DOHH2 (cell line): ENCODE measurements at regions not wholly inside any gene's neighbourhood (a gene's known extent, or its start where the extent isn't known, plus 50 kb on each side); places are given as distances from the start of the nearest gene placed in this dataset.

Source experiments
- EZH2phosphoT487 ChIP-seq: fragments of 200-600 bp; sonication (generic); IDR thresholded peaks from 2 replicates; pipeline ENCODE4 v1.6.1; 2017; ENCODE audit warnings: borderline replicate concordance, mild to moderate bottlenecking, antibody characterized with exemption, low read length, moderate library complexity, mixed read lengths
- TF ChIP-seq, protein P1 (sequence below): fragments of 200-600 bp; sonication (generic); IDR thresholded peaks from one replicate; pipeline ENCODE4 v1.5.1; 2014; ENCODE audit warnings: antibody characterized with exemption, mild to moderate bottlenecking, low read depth, low read length; ENCODE audit not compliant: poor library complexity, severe bottlenecking

DNA sequence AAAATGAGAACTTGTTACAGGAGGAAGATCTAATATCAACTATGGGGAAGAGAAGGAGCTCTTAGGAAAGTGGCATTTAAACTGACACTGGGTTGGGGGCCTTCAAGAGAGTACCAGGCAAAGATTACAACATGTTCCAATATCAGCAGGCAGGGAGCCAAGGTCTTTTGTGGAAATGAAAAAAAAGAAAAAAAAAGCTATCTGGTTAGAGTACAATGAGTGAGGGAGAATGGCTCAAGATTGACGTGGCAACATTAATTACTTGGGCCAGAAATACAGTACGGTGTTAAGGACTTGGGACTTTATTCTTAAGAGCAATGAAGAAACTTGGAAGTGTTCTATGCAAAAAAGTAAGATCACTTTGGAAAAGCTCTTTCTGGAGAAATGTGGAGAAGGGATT, 132.3 kb upstream of the CDK1 start:
- TF ChIP-seq, protein P1, sequence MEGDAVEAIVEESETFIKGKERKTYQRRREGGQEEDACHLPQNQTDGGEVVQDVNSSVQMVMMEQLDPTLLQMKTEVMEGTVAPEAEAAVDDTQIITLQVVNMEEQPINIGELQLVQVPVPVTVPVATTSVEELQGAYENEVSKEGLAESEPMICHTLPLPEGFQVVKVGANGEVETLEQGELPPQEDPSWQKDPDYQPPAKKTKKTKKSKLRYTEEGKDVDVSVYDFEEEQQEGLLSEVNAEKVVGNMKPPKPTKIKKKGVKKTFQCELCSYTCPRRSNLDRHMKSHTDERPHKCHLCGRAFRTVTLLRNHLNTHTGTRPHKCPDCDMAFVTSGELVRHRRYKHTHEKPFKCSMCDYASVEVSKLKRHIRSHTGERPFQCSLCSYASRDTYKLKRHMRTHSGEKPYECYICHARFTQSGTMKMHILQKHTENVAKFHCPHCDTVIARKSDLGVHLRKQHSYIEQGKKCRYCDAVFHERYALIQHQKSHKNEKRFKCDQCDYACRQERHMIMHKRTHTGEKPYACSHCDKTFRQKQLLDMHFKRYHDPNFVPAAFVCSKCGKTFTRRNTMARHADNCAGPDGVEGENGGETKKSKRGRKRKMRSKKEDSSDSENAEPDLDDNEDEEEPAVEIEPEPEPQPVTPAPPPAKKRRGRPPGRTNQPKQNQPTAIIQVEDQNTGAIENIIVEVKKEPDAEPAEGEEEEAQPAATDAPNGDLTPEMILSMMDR = no peak
- TF ChIP-seq EZH2phosphoT487 = no peak
